HS-5 (cell line): ENCODE measurements at regions not wholly inside any gene's neighbourhood (a gene's known extent, or its start where the extent isn't known, plus 50 kb on each side); places are given as distances from the start of the nearest gene placed in this dataset.

ENCODE experiments used
- DNase-seq: peaks from one replicate; pipeline ENCODE4 v3.0.0-alpha.2; 2012; ENCODE audit warnings: low read depth

GRCh38 chr13:104431895-104432294 is 1365.7 kb upstream of the SLC10A2 start:
- DNase-seq: no peak

DNA sequence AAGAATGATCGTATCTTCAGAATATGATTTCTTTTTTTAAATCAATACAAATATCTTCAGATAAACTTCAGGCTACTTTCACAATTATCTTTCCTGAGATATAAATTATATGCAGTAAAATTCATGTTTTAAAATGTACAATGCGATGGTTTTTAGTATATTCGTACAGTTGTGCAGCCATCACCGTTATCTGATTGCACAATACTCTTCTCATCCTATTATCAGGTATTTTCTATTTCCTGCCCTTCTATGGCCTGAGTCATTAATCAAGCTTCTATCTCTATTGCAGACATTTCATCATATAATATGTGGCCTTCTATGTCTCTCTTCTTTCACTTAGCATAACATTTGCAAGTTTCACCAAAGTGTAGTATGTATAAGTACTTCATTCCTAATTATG is 1360.2 kb upstream of the SLC10A2 start:
- DNase-seq: no peak

GRCh38 chr13:104422668-104423067 is 1356.5 kb upstream of the SLC10A2 start:
- DNase-seq: no peak

DNA sequence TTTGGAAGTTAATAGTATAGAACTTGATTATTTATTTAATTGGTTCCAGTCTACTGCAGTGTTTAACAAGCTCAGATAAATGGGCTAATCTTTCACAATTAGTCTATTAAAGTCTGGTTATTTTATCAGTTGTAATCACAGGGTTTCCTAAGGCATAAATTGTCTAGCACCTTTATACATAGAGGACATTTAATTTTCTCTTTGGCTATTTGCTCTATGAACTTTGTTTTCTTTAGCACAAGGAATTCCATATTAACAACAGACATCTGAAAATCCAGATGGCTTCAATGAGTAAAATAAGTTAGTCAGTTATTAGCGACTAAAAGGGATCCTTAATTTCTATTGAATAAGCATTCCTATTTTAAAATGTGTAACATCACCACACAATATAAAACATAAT is 1350.8 kb upstream of the SLC10A2 start:
- no peak for DNase-seq

DNA sequence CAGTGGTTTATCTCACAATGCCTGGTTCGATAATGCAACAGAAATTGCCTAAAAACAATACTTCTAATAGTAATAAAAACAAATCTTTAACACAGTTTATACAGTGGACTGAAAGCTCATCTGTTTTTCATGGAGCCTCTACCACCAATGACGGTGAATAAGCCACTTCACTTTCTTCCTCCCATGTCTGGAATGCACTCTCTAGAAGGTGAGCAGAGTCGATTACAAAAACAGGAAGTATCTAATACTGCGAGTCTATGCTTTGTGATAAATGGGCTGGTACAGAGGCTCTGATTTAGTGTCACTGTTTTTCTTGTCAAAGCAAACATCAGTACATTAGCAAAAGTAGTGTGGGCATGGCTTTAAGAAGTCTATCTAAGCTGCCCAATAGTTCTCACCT is 1348.6 kb upstream of the SLC10A2 start:
- no peak for DNase-seq

GRCh38 chr13:104414181-104414580 is 1348.0 kb upstream of the SLC10A2 start:
- no peak for DNase-seq

DNA sequence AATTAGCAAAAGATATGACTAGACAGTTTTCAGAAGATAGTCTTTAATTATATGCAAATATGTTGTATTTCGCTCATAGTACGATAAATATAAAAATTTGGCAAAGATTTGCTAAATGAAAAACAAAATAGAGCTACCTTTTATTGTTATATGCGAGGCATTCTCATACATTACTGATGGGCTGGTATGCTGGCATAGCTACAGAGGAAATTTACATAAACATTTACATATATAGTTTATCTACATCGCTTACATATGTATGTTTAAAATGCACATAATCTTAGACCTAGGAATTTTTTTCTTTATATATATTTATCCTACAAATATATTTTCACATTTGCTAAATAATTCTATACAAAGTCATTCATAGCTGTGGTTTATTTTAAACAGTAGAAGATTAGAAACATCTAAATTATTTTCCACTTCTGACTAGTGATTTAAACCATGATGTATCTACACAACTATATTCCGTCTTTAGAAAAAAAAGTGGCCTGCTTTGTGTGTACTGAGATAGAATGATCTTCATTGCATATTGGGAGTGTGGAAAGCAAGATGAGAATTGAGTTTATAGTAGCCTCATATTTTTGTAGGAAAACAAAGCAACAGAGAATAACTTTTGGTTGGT is 1345.0 kb upstream of the SLC10A2 start:
- DNase-seq: no peak

DNA sequence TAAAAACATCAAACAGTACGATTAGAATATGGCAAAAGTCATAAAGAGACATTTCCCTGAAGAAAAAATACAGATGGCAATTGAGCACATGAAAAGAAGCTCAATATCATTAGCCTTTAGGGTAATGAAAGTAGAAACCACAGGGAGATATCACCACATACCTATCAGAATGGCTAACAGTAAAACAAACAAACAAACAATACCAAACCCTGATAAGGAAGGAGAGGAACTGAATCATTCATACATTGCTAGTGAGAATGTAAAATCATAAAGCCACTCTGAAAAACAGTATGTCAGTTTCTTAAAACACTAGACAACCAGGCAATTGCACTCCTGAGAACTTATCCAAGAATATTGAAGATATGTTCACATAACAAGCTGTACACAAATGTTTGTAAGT is 1342.5 kb upstream of the SLC10A2 start:
- no peak for DNase-seq

GRCh38 chr13:104404325-104404724 is 1338.1 kb upstream of the SLC10A2 start:
- no peak for DNase-seq

DNA sequence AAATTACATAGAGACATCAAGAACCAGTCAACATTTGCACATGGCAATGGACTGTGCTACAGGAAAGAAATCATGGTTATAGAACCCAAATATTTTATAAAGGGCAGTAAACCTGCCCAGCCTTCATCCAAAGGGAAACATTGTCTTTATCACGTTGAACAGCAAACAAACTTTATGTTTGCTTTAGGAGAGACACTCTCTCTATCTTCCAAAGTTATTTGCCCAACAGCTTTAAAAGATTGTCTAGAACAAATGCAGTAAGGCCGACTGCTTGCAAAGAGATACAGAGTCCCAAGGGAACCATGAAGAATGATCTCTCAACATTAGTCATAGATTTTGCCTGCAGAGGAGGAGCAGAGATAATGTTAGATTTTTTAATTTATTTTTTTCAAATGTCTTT is 1323.5 kb upstream of the SLC10A2 start:
- no peak for DNase-seq

GRCh38 chr13:104387510-104387909 is 1321.3 kb upstream of the SLC10A2 start:
- DNase-seq: no peak

- no peak for DNase-seq
Measured at GRCh38 chr13:104385404-104385803, 1319.2 kb upstream of the SLC10A2 start.

GRCh38 chr13:104382951-104383350 is 1316.7 kb upstream of the SLC10A2 start:
- no peak for DNase-seq

DNA sequence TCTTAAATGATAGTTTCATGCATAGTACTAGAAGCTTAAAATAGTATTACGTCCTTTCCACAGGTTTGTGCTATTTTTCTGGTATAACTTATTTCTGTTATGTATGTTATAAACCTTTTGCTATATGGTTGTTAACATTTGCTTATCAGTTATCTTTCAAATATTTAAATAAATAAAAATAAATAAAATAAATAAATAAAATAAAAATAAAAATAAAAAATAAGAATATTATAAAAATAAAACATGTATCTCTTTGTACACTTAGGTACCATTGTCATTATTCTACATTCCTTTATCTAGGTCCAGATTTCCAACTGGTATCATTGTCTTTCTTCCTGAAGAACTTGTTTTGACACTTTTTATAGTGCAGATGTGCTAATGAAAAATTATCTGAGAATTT is 1310.4 kb upstream of the SLC10A2 start:
- no peak for DNase-seq

- DNase-seq: no peak
Measured at GRCh38 chr13:104375614-104376013, 1309.4 kb upstream of the SLC10A2 start.

DNA sequence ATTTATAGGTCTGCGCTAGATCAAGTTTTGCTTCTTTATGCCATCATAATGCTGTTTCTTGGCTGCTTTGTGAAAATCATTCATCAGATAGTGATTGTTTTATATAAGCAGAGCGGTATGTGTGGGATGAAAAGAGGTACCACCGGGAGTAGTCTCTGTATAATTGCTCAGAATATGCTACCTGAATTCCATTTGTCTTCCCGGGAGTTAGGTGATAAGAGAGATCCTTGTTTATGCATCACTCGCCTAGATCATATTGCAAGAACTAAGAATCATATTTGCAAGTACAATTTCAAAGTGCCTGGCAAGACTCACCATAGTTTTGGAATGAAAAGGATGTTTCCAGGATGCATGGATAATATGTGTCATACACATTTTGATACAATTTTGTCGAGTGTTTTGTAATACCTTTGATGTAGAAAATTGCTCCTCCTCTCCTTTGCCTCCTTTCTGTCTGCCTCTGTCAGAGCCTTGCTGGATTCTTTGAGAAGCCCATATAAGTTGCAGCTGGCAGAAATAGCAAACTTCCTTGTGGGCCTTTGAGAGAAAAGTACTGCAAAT is 1306.0 kb upstream of the SLC10A2 start:
- no peak for DNase-seq

- no peak for DNase-seq
Measured at GRCh38 chr13:104365430-104365829, 1299.2 kb upstream of the SLC10A2 start.

- no peak for DNase-seq
Measured at GRCh38 chr13:104357672-104358354, 1291.6 kb upstream of the SLC10A2 start.

GRCh38 chr13:104357174-104357573 is 1291.0 kb upstream of the SLC10A2 start:
- DNase-seq: no peak

- DNase-seq: no peak
Measured at GRCh38 chr13:104355041-104355670, 1288.9 kb upstream of the SLC10A2 start.

GRCh38 chr13:104327211-104327610 is 1261.0 kb upstream of the SLC10A2 start:
- no peak for DNase-seq

DNA sequence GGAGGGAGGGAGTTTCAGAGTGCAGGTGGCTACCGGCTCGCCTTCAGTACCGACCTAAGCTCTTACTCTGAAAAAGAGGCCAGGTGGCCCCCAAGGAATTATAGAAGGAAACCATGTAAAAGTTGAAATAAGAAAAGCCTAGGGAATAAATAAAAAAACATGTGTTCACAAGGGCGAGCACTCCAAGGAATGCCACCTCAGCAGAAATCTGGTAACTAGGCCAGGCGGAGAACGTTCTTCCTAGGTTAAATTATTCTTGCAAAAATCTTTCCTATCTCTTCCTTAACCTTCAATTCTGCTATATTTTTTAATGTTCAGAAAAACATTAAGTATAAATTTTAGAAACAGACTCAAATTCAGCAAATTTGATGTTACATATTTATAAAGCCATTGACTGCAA is 1260.3 kb upstream of the SLC10A2 start:
- DNase-seq: no peak

GRCh38 chr13:104321756-104322155 is 1255.5 kb upstream of the SLC10A2 start:
- DNase-seq: no peak
